ENCODE measurements at regions not wholly inside any gene's neighbourhood (a gene's known extent, or its start where the extent isn't known, plus 50 kb on each side); places are given as distances from the start of the nearest gene placed in this dataset.

GRCh38 chr21:26748066-26748465 is 97.1 kb downstream of the ADAMTS1 start:
- DNase-seq = no peak
- intact Hi-C loops (cut with DNase I) = no loop called here

- DNase-seq = no peak
- intact Hi-C loops (cut with DNase I) = no loop called here
Measured at GRCh38 chr21:26747216-26747615, 98.0 kb downstream of the ADAMTS1 start.

DNA sequence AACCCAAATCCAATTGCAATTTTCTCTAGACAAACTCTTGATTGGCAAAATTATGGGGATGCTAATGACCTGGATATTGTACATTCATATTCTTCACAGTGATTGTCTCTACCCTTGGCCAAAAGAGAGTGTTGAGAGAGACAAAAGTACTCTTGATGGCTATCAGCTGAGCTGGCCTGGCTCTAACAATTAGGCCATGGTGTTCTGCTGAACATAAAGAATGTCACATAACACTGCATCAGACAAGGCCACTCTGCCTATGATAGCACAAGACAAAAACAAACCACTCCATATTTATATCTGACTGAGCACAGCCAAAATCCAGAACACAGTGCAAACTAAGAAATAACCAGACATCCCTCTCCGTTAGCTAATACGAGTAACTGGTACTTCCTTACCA is 101.7 kb downstream of the ADAMTS1 start:
- peak in 14 of 42 donors; percentile 11 to 58 (median 30) for DNase-seq
- intact Hi-C loops (cut with DNase I) = no loop called here

GRCh38 chr21:26739189-26739588 is 106.0 kb downstream of the ADAMTS1 start:
- intact Hi-C loops (cut with DNase I) = no loop called here
- DNase-seq = no peak

- intact Hi-C loops (cut with DNase I) = no loop called here
- no peak for DNase-seq
Measured at GRCh38 chr21:26736449-26736848, 108.8 kb downstream of the ADAMTS1 start.

DNA sequence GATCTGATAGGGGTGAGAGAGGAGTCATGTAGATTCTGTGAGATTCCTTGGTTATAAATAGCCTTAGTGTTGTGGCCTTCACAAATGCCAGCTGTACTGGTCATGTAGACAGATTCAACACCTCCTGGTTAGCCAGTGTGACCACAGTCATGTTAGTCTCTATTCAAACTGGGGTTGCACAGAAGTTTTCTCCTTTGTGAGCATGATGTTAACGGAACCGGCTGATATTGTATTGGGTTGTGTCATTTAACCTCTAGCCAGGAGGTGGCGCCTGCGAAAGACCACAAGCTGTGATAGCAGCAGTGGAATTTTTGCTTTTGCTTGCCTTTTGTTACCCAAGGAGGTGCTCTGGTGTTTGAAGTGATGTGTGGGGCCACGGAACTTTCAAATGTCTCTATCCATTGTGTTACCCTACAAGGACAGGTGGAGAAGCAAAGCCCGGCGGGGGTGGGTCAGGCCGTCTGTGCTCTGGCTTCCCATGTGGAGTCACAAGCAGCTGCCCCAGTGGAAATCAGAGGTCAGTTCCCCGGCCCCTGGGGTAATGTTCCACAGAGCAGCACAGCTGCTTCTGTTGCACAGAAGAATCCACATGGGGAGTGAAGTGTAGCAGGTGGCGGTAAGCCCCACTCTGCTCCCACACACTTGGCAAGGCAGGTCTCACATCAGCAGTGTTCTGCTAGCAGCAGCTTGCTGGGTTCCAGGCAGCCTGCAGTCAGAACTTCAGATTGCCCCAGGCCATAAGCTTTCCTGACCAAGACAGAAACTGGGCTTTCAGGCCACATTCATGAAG is 112.6 kb downstream of the ADAMTS1 start:
- DNase-seq = peak; percentile 21 to 87 (median 67)
- intact Hi-C loops (cut with DNase I) = no loop called here

- intact Hi-C loops (cut with DNase I) = loop anchor here (10.0 kb wide), 1 partner anchor 835 kb away; no protein-coding TSS in a partner anchor
- peak in 1 of 42 donors; percentile 40 for DNase-seq
Measured at GRCh38 chr21:26719750-26720149, 125.5 kb downstream of the ADAMTS1 start.

DNA sequence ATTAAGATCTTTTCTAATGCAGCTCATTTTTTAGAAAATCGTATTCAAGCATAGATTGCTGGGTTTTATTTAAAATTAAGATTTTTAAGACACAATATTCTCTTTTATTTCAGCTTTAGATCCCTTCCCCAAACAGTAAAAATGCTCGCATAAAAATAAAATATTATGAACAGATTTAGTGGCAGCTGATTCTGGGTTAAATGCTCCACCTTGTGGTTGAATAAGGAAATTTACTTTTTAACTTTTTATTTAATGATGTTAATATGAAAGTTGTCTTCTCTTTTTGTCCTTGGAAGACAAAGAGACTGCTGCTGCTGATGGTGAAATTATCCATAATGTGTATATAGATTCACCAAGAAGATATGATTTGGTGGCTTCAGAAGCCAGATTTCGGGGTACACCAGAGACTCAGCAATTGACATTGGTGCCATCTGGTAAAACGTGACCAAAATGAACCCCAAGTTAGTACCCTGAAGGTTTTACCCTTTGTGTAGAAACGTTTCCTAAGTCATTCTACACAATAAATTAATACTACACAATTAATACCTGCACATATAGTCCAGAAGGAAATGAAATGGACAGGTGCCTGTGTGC is 128.0 kb downstream of the ADAMTS1 start:
- no peak for DNase-seq
- intact Hi-C loops (cut with DNase I) = loop anchor here (10.0 kb wide), 1 partner anchor 832 kb away; no protein-coding TSS in a partner anchor

DNA sequence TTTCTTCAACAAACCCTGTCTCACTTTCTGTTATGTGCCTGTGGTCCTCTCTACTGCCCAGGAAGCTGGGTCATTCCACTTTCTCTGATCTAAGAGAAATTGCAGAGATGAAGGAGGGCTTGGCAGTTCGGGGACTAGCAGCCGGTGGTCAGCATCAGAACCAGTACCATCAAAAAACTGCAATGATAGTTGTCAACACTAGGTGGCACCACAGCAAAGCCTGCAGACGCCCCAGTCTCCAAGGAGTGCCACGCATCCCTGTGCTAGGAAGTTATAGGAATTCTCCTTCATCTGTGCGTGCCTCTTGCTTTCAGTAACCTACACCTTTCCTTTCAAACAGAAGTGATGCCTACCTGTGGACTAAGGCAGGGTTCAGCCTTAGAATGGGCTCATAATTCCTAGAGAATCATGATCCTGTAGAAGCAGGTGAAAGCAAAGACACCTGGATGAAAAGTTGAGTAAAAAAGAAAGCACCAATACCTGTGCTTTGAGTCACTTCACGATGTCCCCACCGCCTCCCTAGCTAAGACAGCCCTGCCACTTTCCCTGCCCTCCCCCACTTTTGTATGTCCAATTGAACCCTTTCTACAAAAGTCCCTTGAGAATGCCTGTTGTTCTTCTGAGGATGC is 129.2 kb downstream of the ADAMTS1 start:
- DNase-seq = peak in 41 of 42 donors; percentile 20 to 87 (median 64)
- intact Hi-C loops (cut with DNase I) = loop anchor here (10.0 kb wide), 1 partner anchor 831 kb away; no protein-coding TSS in a partner anchor

- intact Hi-C loops (cut with DNase I) = loop anchor here (10.0 kb wide), 1 partner anchor 830 kb away; no protein-coding TSS in a partner anchor
- DNase-seq = no peak
Measured at GRCh38 chr21:26715116-26715515, 130.1 kb downstream of the ADAMTS1 start.

GRCh38 chr21:26710155-26710554 is 135.1 kb downstream of the ADAMTS1 start:
- intact Hi-C loops (cut with DNase I) = loop anchor here (10.0 kb wide), 1 partner anchor 825 kb away; no protein-coding TSS in a partner anchor
- DNase-seq = peak in 30 of 42 donors; percentile 7 to 72 (median 41)

GRCh38 chr21:26709090-26709489 is 136.0 kb upstream of the CYYR1 start:
- intact Hi-C loops (cut with DNase I) = no loop called here
- DNase-seq = no peak

GRCh38 chr21:26708223-26708800 is 135.2 kb upstream of the CYYR1 start:
- no peak for DNase-seq
- intact Hi-C loops (cut with DNase I) = no loop called here

GRCh38 chr21:26707246-26707645 is 134.2 kb upstream of the CYYR1 start:
- intact Hi-C loops (cut with DNase I) = no loop called here
- no peak for DNase-seq

DNA sequence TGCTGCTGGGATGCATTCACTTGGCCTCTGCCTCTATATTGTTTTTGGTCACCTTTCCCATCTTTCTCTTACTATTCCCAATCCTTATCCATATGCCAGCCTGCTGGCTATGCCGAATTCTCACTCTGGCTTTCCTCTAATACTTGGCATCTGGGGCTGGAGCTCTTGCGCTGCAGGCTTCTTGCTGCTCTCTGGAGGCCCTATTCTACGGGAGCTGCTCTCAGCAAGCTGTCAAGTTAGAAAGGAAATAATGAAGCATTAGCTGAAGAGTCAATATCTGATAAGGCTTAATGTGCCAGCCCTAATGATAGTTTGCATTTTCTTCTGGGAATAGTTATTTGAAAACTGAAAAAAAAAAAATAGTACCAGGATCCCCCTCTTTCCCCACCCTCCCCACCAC is 125.3 kb upstream of the CYYR1 start:
- intact Hi-C loops (cut with DNase I) = no loop called here
- DNase-seq = no peak

GRCh38 chr21:26691416-26691815 is 118.3 kb upstream of the CYYR1 start:
- no peak for DNase-seq
- intact Hi-C loops (cut with DNase I) = no loop called here

DNA sequence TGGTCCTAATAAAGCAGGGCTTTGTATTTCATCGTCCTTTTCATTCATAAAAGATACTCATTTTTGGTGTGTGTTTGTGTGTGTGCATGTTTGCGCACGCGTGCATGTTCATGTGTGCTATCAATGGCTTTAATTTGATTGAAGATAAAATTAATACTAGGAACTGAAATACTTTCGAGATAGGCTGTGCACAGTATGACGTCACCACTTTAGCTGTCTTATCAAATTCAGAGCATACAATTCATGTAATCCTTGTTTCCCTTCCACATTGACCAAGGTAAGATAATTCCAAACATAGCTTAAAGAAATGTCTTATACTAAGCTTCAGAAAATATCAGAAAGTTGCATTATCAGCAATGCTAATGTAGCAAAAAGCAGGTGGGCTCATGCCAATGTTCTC is 113.6 kb upstream of the CYYR1 start:
- DNase-seq = no peak
- intact Hi-C loops (cut with DNase I) = no loop called here

- DNase-seq = no peak
- intact Hi-C loops (cut with DNase I) = no loop called here
Measured at GRCh38 chr21:26686278-26686677, 113.2 kb upstream of the CYYR1 start.

- DNase-seq = no peak
- intact Hi-C loops (cut with DNase I) = no loop called here
Measured at GRCh38 chr21:26684889-26685288, 111.8 kb upstream of the CYYR1 start.

- intact Hi-C loops (cut with DNase I) = no loop called here
- DNase-seq = no peak
Measured at GRCh38 chr21:26683996-26684395, 110.9 kb upstream of the CYYR1 start.

Data from head of caudate nucleus (tissue), 42 donors.